GM10248 (cell line): ENCODE measurements at regions not wholly inside any gene's neighbourhood (a gene's known extent, or its start where the extent isn't known, plus 50 kb on each side); places are given as distances from the start of the nearest gene placed in this dataset.

Experiments used
- CTCF ChIA-PET: fragments of 300-600 bp; sonication (Branson Sonifier 250); formaldehyde crosslinking; extraction: SDS; loops from one replicate; lab custom pipeline; 2021; ENCODE audit warnings: antibody characterized with exemption; lab: Yijun Ruan, JAX
- POLR2A ChIA-PET: fragments of 350-650 bp; sonication (Branson Sonifier 250); formaldehyde crosslinking; extraction: SDS; loops from one replicate; lab custom pipeline; 2020; ENCODE audit warnings: antibody characterized with exemption; lab: Yijun Ruan, JAX
- DNase-seq: peaks from one replicate; pipeline ENCODE4 v3.0.0; 2012; ENCODE audit errors: extremely low spot score
- CTCF ChIP-seq: IDR thresholded peaks from 2 replicates; pipeline ENCODE4 v1.5.1; 2012; ENCODE audit warnings: mild to moderate bottlenecking, low read depth; ENCODE audit errors: extremely low read depth, missing control alignments, control extremely low read depth

DNA sequence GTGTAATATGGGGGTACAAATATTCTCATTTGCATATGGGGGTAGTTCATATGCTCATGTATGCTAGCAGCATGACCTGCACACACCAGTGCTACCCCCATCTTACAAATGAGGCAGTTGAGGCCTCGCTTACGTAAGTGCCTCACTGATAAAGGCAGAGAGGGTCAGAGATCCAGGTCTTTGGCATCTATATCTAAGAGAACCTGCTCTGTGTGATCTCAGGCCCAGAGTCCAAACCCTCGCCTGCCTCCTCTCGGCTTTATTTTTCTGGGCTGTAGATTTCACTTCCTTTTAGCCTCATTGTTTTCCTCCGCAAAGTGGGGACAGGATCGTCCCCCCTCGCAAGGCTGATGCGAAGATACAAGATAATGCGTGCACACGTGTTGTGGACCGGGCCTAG lies 325.2 kb downstream of the MN1 start:
- POLR2A ChIA-PET: no interaction called here
- TF ChIP-seq CTCF: no peak
- DNase-seq: no peak
- CTCF ChIA-PET: no interaction called here

- no peak for TF ChIP-seq CTCF
- CTCF ChIA-PET: no interaction called here
- POLR2A ChIA-PET: no interaction called here
- no peak for DNase-seq
Measured at GRCh38 chr22:27476729-27477128, 324.8 kb downstream of the MN1 start.

DNA sequence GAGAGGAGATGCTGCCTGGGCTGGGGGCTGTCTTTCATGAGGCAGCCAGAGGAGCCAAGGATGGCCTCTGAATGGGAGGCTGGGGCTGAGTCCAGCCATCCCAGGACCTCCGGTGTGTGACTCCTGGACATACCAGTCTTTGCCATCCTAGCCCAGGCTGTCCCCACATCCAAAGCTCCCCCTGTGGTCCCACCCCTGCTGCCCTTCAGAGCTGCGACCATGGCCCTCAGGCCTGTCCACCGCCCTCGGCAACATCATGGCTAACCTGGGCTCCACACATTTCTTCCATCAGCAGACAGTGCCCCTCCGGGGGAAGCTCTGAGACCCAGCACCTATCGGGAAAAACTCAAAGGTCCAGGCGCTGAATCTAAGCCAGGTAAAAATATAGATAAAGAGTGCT lies 324.4 kb downstream of the MN1 start:
- ChIA-PET POLR2A (no interaction called here), CTCF (no interaction called here)
- TF ChIP-seq CTCF: no peak
- no peak for DNase-seq

GRCh38 chr22:27480487-27480886 lies 321.1 kb downstream of the MN1 start:
- no peak for TF ChIP-seq CTCF
- POLR2A ChIA-PET: no interaction called here
- CTCF ChIA-PET: no interaction called here
- DNase-seq: no peak

DNA sequence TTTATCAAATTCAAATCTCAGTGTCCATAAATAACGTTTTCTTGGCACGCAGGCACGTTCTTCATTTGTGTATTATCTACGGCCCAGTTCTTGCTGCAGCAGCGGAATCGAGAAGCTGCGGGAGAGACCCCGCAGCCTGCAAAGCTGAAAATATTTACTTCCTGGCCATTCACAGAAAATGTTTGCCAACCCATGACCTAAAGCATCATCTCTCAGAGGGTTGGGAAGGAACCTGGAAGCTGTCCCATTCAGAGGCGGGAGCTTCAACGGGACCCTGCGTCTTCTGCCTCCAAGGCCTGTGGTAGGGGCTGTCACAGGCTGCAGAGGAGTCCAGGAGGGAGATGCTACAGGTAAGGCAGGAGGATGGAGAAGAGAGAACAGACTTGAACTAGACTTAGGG lies 319.2 kb downstream of the MN1 start:
- POLR2A ChIA-PET: no interaction called here
- no peak for TF ChIP-seq CTCF
- DNase-seq: no peak
- CTCF ChIA-PET: no interaction called here

GRCh38 chr22:27483095-27483785 lies 318.3 kb downstream of the MN1 start:
- DNase-seq: no peak
- ChIA-PET POLR2A (no interaction called here), CTCF (no interaction called here)
- no peak for TF ChIP-seq CTCF
